CD8-positive, alpha-beta memory T cell (primary cell): ENCODE measurements at regions not wholly inside any gene's neighbourhood (a gene's known extent, or its start where the extent isn't known, plus 50 kb on each side); places are given as distances from the start of the nearest gene placed in this dataset.

Source experiments
- CTCF ChIA-PET: fragments of 350-600 bp; sonication (Branson Sonifier 250); formaldehyde crosslinking; loops from one replicate; lab custom pipeline; 2021; ENCODE audit warnings: antibody characterized with exemption; lab: Charles Lee
- POLR2A ChIA-PET: fragments of 350-600 bp; sonication (Branson Sonifier 250); formaldehyde crosslinking; loops from one replicate; lab custom pipeline; 2021; ENCODE audit warnings: antibody characterized with exemption; lab: Charles Lee
- DNase-seq, 5 donors: peaks; one replicate each; pipeline versions ENCODE4 v3.0.0 to v3.0.0-alpha.2; 2020 to 2022; ENCODE audit warnings: mixed read lengths in 1 of 5
- H3K27ac ChIP-seq: one replicate; pipeline ENCODE4 v1.7.0; 2013; ENCODE audit warnings: low read depth, mild to moderate bottlenecking, low read length, moderate library complexity
- H3K27me3 ChIP-seq: 2 replicates; pipeline ENCODE4 v1.7.0; 2013; ENCODE audit warnings: low read length, mild to moderate bottlenecking; ENCODE audit not compliant: insufficient read depth, poor library complexity, severe bottlenecking
- H3K36me3 ChIP-seq: 2 replicates; pipeline ENCODE4 v1.7.0; 2013; ENCODE audit warnings: mild to moderate bottlenecking, low read length, moderate library complexity; ENCODE audit not compliant: insufficient read depth
- H3K4me1 ChIP-seq: 2 replicates; pipeline ENCODE4 v1.7.0; 2013; ENCODE audit warnings: mild to moderate bottlenecking, low read length, moderate library complexity; ENCODE audit not compliant: insufficient read depth
- H3K4me3 ChIP-seq: 2 replicates; pipeline ENCODE4 v1.7.0; 2013; ENCODE audit warnings: mild to moderate bottlenecking, low read length
- H3K9me3 ChIP-seq: 2 replicates; pipeline ENCODE4 v1.7.0; 2013; ENCODE audit warnings: mild to moderate bottlenecking, low read length
- H3K27ac Mint-ChIP-seq, 8 donors: one replicate each; pipeline ENCODE4 v1.8.0; 2020 to 2021; ENCODE audit warnings: mixed read lengths in 8 of 8, mild to moderate bottlenecking in 6 of 8, inconsistent platforms in 3 of 8, moderate library complexity in 3 of 8
- H3K27me3 Mint-ChIP-seq, 2 donors: one replicate each; pipeline ENCODE4 v1.8.0; 2020 to 2021; ENCODE audit warnings: mixed read lengths in 2 of 2, mild to moderate bottlenecking in 1 of 2, moderate library complexity in 1 of 2
- H3K36me3 Mint-ChIP-seq, 3 donors: one replicate each; pipeline ENCODE4 v1.8.0; 2020 to 2021; ENCODE audit warnings: mixed read lengths in 3 of 3, inconsistent platforms in 1 of 3, mild to moderate bottlenecking in 1 of 3
- H3K4me1 Mint-ChIP-seq, 3 donors: one replicate each; pipeline ENCODE4 v1.8.0; 2020 to 2021; ENCODE audit warnings: mixed read lengths in 3 of 3, inconsistent platforms in 1 of 3, mild to moderate bottlenecking in 1 of 3
- H3K4me3 Mint-ChIP-seq, 7 donors: one replicate each; pipeline ENCODE4 v1.8.0; 2020 to 2021; ENCODE audit warnings: mixed read lengths in 7 of 7, mild to moderate bottlenecking in 6 of 7, moderate library complexity in 4 of 7, inconsistent platforms in 2 of 7
- H3K9me3 Mint-ChIP-seq, 5 donors: one replicate each; pipeline ENCODE4 v1.8.0; 2020 to 2022; ENCODE audit warnings: mixed read lengths in 5 of 5, mild to moderate bottlenecking in 3 of 5, moderate library complexity in 2 of 5, inconsistent platforms in 1 of 5

DNA sequence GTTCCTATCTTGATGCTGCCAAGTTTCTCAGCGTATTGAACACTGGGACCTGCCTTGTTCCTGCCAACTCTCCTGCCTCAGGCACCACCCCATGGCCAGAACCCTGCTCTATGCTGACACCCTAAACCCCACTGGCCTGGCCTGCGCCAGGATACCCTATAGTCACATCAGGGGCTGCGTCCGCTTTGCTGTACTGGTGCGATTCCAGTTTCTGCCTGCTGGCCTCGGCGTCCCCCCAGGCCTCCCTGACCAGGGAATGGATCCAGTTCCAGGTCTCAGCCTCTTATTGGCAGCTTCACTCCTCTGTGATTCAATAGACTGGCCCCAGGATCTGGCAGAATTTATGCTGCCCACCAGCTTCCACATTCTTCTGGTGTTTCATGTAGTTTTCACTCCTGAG lies 55.0 kb downstream of the GPR6 start:
- Histone ChIP-seq H3K36me3 (no peaks in the 10 kb centered on the region), H3K4me1 (no peaks in the 10 kb centered on the region), H3K4me3 (no peak overlapping the region), H3K27ac (no peak overlapping the region), H3K9me3 (no peaks in the 10 kb centered on the region), H3K27me3 (no peaks in the 10 kb centered on the region)
- Mint-ChIP-seq H3K4me3 (no peak overlapping the region), H3K27ac (no peak overlapping the region), H3K27me3 (peaks cover 0 to 9% of the 10 kb centered on the region in 2 donors), H3K4me1 (no peaks in the 10 kb centered on the region), H3K9me3 (no peaks in the 10 kb centered on the region), H3K36me3 (peaks cover 0 to 2% (median 0%) of the 10 kb centered on the region in 3 donors)
- DNase-seq: no peak
- POLR2A ChIA-PET: no interaction called here
- CTCF ChIA-PET: no interaction called here

DNA sequence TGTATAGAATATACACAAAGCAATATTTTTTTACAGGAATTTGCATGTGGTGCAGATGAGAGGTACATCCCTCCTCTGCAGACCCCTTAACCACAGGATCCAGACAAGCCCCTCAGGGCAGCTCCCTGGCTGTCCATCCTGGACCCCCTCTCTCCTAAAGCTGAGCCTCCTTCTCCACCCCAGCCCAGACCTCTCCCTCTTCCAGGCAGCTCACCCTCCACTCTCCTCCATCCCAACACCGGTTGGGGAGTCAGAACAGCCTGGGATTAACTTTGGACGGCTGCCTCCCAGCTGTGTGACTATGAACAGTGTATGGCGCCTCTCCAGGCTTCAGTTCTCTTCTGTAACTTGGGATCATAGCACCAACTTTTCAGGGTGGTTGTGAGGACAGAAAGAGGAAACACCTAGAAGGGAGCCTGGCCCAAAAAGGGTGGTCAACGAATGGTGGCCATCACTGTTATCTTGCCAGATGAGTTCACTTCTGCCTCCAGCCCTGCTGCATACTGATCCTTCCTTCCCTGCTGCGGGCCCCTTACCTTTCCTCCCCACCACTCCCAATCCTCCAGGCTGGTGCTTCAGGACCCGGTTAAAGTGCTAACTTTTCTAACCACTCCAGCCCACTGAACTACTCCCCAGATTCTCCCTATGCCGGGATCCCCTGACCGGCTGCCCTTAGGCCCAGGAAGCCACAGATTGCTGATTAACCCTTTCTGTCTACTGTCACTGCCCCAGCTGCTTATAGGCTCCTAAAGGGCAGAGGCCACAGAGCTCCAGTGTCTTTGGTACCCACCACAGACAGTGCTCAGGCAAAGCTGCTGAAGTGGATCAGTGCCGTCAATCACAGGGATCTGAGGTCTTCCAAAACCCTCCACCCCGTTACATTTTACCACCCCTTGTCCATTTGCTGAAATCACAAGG lies 55.9 kb downstream of the GPR6 start:
- Mint-ChIP-seq H3K27ac (no peak overlapping the region), H3K4me1 (peaks cover 0 to 2% (median under 1%) of the 10 kb centered on the region in 3 donors), H3K9me3 (no peaks in the 10 kb centered on the region), H3K4me3 (no peak overlapping the region), H3K27me3 (peaks cover 0 to 9% of the 10 kb centered on the region in 2 donors), H3K36me3 (peaks cover 0 to 2% (median 0%) of the 10 kb centered on the region in 3 donors)
- CTCF ChIA-PET: no interaction called here
- DNase-seq: no peak
- Histone ChIP-seq H3K36me3 (no peaks in the 10 kb centered on the region), H3K4me1 (peaks cover 4% of the 10 kb centered on the region), H3K9me3 (no peaks in the 10 kb centered on the region), H3K4me3 (no peak overlapping the region), H3K27me3 (no peaks in the 10 kb centered on the region), H3K27ac (no peak overlapping the region)
- POLR2A ChIA-PET: no interaction called here

DNA sequence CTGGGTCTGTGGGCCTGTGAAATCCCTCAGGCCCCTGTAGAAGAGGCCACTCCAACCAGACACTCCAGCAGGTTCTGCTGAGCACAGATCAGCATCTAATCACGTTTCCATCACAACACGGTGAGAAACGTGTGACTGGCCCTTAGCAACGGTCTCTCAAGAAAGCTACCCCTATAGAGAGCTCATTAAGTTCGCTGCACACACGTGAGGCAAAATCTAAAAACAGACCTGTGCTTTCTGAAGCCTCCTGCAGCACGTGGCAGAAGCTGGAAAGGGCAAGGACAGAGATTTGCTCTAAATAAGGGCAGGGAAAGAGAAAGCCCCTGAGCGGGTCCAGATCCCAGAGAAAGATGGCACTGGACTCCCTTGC lies 56.5 kb downstream of the GPR6 start:
- Mint-ChIP-seq H3K27me3 (peaks cover 0 to 9% of the 10 kb centered on the region in 2 donors), H3K9me3 (no peaks in the 10 kb centered on the region), H3K36me3 (peaks cover 0 to 2% (median 0%) of the 10 kb centered on the region in 3 donors), H3K4me3 (no peak overlapping the region), H3K4me1 (peaks cover 5 to 6% (median 6%) of the 10 kb centered on the region in 3 donors), H3K27ac (no peak overlapping the region)
- no peaks in the 10 kb centered on the region for H3K9me3 ChIP-seq
- ChIA-PET POLR2A (no interaction called here), CTCF (no interaction called here)
- no peak overlapping the region for H3K27ac ChIP-seq
- H3K4me1 ChIP-seq: peaks cover 6% of the 10 kb centered on the region
- no peak for DNase-seq
- no peaks in the 10 kb centered on the region for H3K27me3 ChIP-seq
- no peak overlapping the region for H3K4me3 ChIP-seq
- H3K36me3 ChIP-seq: no peaks in the 10 kb centered on the region

DNA sequence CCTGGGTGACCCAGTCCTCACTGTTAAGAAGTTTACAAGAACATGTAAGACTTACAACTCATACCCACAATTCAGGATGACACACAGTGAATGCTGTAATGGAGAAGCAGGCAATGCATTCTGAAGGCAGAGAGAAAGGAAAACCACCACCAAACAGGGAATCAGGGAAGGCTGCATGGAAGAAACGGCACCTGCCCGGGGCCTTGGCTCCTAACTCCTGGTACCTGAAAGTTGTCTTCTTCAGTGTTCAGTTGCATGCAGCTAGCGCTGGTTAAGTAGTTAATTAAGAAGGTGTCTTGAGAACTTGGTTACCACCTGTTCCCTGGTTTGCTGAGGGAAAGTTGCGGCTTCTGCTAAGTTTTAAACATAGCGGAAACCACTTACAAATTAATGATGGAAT lies 57.2 kb downstream of the GPR6 start:
- peaks cover 0 to 2% (median 0%) of the 10 kb centered on the region in 3 donors for H3K36me3 Mint-ChIP-seq
- CTCF ChIA-PET: no interaction called here

DNA sequence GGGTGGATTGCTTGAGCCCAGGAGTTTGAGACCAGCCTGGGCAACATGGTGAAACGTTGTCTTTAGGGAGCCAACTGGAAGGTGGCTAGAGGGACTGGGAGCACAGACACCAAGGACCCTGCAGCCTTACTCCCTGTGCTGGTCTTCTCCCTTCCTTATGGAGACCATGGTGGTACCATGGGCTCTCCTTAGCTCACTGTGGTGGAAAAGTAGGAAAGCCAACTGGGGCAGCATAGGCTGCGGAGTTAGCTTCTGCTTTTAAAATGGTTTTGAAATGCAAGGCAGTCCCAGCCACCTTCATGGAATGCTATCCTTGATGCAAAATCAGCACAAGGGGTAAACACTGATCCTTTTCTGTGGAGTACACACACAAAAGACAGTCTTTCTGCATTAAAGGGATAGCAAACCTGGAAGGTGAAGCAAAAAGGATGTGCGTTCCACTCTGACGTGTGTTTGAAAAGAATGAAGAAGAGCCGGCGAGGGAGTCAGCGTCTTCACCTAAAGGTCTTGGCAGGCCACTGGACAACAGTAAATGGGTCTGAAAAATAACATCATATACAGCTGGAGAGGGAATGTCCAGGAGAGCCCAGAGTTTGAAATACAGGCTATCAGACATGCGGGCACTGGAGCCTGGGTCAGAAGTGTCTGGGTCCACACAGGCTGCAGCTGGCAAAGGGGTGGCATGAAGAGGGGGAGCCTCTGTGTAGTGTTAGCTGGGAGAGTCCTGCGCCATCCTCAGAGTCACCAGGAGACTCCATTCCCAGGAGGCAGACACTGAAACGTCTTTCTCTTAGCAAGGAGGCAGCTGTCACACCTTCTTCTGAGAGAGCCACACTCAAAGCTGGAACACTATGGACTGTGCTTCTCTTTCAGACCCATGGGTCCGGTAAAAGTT lies 58.5 kb downstream of the GPR6 start:
- Mint-ChIP-seq H3K9me3 (no peaks in the 10 kb centered on the region), H3K4me1 (peaks cover 12 to 16% (median 14%) of the 10 kb centered on the region in 3 donors), H3K27me3 (peaks cover 0 to 6% of the 10 kb centered on the region in 2 donors), H3K4me3 (no peak overlapping the region), H3K27ac (no peak overlapping the region), H3K36me3 (peaks cover 0 to 2% (median 0%) of the 10 kb centered on the region in 3 donors)
- H3K9me3 ChIP-seq: no peaks in the 10 kb centered on the region
- DNase-seq: no peak
- H3K27ac ChIP-seq: no peak overlapping the region
- ChIA-PET CTCF (interaction anchor here (0.7 to 4.7 kb wide), 4 partner anchors 333 to 849 kb away, joined by 3 to 76 read pairs (median 16); no protein-coding TSS in a partner anchor), POLR2A (no interaction called here)
- H3K4me1 ChIP-seq: peaks cover 6% of the 10 kb centered on the region
- no peaks in the 10 kb centered on the region for H3K27me3 ChIP-seq
- no peak overlapping the region for H3K4me3 ChIP-seq
- no peaks in the 10 kb centered on the region for H3K36me3 ChIP-seq

More for the DNA sequence above, 57.2 kb downstream of the GPR6 start:
- Mint-ChIP-seq H3K27ac (no peak overlapping the region), H3K9me3 (no peaks in the 10 kb centered on the region), H3K4me3 (no peak overlapping the region), H3K4me1 (peaks cover 12 to 13% (median 12%) of the 10 kb centered on the region in 3 donors), H3K27me3 (peaks cover 0 to 9% of the 10 kb centered on the region in 2 donors)
- peaks cover 6% of the 10 kb centered on the region for H3K4me1 ChIP-seq
- H3K27me3 ChIP-seq: no peaks in the 10 kb centered on the region
- H3K9me3 ChIP-seq: no peaks in the 10 kb centered on the region
- no peak overlapping the region for H3K27ac ChIP-seq
- no peak overlapping the region for H3K4me3 ChIP-seq
- POLR2A ChIA-PET: no interaction called here
- H3K36me3 ChIP-seq: no peaks in the 10 kb centered on the region
- DNase-seq: no peak

DNA sequence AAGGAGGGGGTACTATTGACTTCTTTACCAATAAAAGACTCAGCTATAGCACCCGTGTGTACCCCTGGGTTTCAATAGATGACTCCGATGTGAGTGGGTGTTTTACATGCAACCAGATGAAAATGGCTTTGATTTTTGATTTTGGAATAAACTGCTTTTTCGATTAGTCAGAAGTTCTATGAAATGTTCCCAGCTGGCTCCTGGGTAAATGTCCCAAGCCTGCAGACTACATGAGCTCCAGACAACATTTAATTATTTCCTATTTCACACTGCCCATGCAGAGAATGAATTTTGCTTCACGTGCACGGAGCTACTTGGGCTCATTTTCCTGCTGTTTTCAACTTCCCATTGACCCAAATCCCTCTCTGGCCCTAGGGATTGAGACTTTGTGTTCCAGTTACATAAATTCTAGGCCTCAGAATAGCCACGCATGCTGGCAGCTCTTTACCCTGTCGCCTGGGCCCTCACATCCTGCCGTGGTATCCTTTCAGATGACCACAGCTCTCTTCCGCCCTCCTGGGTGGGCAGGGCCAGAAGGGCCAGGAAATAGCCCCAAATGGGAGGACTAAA lies 59.7 kb downstream of the GPR6 start:
- POLR2A ChIA-PET: no interaction called here
- peaks cover 6% of the 10 kb centered on the region for H3K4me1 ChIP-seq
- H3K27me3 ChIP-seq: no peaks in the 10 kb centered on the region
- DNase-seq: no peak
- Mint-ChIP-seq H3K4me1 (peaks cover 12 to 16% (median 14%) of the 10 kb centered on the region in 3 donors), H3K4me3 (peak overlapping the region in 1 of 7 donors; percentile 41), H3K27ac (peak overlapping the region in 1 of 8 donors; percentile 13), H3K36me3 (peaks cover 0 to 2% (median 0%) of the 10 kb centered on the region in 3 donors), H3K9me3 (no peaks in the 10 kb centered on the region), H3K27me3 (peaks cover 0 to 6% of the 10 kb centered on the region in 2 donors)
- CTCF ChIA-PET: interaction anchor here (0.7 to 4.7 kb wide), 4 partner anchors 18 to 849 kb away, joined by 3 to 76 read pairs (median 19); no protein-coding TSS in a partner anchor
- no peak overlapping the region for H3K4me3 ChIP-seq
- H3K27ac ChIP-seq: no peak overlapping the region
- no peaks in the 10 kb centered on the region for H3K36me3 ChIP-seq
- H3K9me3 ChIP-seq: no peaks in the 10 kb centered on the region

DNA sequence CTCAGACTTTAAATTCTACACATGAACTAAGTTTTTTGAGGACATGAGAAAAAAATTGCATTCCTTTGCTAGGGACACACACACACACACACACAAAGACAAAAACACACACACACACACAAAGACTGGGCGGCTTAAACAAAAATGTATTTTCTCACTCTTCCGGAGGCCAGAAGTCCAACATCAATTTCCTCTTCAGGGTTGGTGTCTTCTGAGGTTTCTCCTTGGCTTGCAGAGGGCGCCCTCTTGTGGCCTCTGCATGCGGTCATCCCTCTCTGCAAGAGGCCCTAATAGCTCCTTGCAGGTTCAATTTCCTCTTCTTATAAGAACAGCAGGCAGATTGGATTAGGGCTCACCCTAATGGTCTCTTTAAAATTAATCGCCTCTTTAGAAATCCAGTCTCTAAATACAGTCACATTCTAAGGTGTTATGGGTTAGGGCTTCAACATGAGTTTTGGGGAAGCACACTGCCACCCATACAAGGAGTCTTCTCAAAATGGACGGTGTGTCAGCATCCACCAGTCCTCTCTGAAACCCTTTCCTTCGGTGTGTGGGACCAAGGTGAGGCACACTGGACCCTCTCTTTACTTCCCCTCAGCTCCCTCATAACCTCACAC lies 61.4 kb downstream of the GPR6 start:
- ChIA-PET CTCF (interaction anchor here (0.7 to 4.7 kb wide), 56 partner anchors 8 to 1744 kb away, joined by 3 to 76 read pairs (median 4); partner anchors contain the start of genes AFG1L, CDC40, SESN1 and WASF1), POLR2A (interaction anchor here (0.5 to 1.4 kb wide), 3 partner anchors 348 to 1747 kb away, joined by 3 to 10 read pairs (median 6); partner anchors contain the start of genes AK9 and FIG4)
- Histone ChIP-seq H3K4me3 (peak overlapping the region; percentile 71), H3K27ac (peak overlapping the region; percentile 14), H3K9me3 (no peaks in the 10 kb centered on the region), H3K36me3 (no peaks in the 10 kb centered on the region), H3K27me3 (no peaks in the 10 kb centered on the region), H3K4me1 (peaks cover 6% of the 10 kb centered on the region)
- Mint-ChIP-seq H3K9me3 (no peaks in the 10 kb centered on the region), H3K36me3 (peaks cover 0 to 2% (median 0%) of the 10 kb centered on the region in 3 donors), H3K4me3 (peak overlapping the region; percentile 77 to 94 (median 91)), H3K27me3 (no peaks in the 10 kb centered on the region), H3K27ac (peak overlapping the region; percentile 39 to 97 (median 89)), H3K4me1 (peaks cover 12 to 16% (median 14%) of the 10 kb centered on the region in 3 donors)
- peak; percentile 69 to 84 (median 74) for DNase-seq
